NT2/D1 (cell line): ENCODE measurements at regions not wholly inside any gene's neighbourhood (a gene's known extent, or its start where the extent isn't known, plus 50 kb on each side); places are given as distances from the start of the nearest gene placed in this dataset.

ENCODE experiments used
- SUZ12 ChIP-seq: IDR thresholded peaks from 2 replicates; pipeline ENCODE4 v1.6.1; 2011; ENCODE audit not compliant: insufficient read length, insufficient read depth; ENCODE audit errors: extremely low read depth
- ZNF274 ChIP-seq: IDR thresholded peaks from 2 replicates; pipeline ENCODE4 v1.6.1; 2011; ENCODE audit warnings: mild to moderate bottlenecking, low read depth, low read length

DNA sequence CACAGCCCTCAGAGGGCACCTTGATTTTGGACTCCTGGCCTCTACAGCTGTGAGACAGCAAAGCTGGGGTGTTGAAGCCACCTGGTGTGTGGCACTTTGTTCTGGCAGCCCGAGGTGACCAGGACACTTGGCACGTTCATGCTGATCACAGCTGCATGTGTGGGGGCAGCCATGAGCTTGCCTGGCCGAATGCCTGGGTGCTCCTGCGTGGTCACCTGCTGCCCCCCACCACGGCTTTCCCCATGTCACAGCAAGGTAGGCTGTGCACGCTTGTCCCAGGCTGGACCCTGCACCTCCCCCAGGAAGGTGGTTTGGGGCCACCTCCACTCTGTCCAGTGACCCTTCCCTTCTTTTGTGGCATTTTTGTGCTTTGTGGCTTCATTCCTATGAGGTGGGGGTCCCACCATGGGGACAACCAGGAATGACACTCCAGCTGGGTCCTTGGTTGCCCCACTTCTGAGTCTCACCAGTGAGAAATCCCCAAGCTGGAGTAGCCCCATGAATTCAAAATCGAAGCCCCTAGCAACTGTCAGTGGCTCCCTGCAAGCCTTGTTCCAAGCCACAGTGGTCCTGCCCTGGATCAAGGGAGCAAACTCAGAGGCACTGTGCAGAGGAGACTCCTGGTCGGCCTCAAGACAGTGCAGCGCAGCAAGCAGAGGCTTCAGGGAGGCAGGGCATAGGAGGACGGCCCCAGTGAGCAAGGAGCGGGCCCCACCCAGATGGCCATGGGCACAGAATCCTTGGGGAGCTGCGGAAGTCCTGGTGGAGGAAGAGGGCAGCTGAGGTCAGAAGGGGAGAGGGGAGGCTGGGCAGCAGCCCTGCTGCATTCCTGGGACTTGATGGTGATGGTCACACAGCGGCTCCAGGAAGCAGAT, 121.4 kb upstream of the HS6ST1 start:
- TF ChIP-seq ZNF274 (no peak), SUZ12 (no peak)
